ENCODE measurements at regions not wholly inside any gene's neighbourhood (a gene's known extent, or its start where the extent isn't known, plus 50 kb on each side); places are given as distances from the start of the nearest gene placed in this dataset.
"Not testable (repeated sequence)": the region's sequence is repeated elsewhere in the genome, so short reads cannot be mapped to it uniquely, and the experiment has no call there.

DNA sequence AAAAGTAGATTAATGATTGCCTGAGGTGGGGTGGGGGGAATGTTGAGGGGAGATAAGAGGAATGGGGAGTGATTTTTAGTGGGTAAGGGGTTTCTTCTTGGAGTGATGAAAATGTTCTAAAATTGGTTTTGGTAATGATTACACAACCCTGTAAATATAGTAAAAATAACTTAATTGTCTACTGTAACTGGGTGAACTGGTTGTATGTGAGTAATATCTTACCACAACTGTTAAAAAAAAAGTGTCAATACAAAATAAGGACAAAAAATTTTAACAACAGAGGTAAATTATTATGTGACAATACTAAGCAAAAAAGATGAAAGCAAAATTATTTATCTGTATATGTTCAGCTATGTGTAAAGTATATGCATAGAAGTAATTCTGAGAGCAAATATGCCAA is 86.3 kb upstream of the RASSF8 start:
- DNase-seq (ENCODE audit: low spot score): no peak

DNA sequence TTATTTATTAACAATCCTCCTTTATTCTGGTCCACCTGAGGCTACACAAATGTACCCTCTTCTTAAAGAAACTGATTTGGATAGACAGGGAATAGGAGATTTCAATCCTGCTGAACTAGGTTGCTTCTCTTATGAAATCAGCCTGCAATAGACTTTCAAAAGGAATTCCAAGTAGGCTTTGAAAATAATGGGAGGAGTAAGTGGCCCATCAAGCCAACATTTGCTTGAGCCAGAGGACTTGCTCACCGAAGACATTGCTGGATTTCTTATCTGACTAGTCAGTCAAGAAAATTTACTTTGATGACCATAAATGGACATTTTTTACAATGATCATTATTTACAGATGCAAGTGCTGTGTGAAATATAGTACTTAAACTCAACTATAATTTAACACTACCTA is 82.8 kb upstream of the RASSF8 start:
- no peak for DNase-seq (ENCODE audit: low spot score)

DNA sequence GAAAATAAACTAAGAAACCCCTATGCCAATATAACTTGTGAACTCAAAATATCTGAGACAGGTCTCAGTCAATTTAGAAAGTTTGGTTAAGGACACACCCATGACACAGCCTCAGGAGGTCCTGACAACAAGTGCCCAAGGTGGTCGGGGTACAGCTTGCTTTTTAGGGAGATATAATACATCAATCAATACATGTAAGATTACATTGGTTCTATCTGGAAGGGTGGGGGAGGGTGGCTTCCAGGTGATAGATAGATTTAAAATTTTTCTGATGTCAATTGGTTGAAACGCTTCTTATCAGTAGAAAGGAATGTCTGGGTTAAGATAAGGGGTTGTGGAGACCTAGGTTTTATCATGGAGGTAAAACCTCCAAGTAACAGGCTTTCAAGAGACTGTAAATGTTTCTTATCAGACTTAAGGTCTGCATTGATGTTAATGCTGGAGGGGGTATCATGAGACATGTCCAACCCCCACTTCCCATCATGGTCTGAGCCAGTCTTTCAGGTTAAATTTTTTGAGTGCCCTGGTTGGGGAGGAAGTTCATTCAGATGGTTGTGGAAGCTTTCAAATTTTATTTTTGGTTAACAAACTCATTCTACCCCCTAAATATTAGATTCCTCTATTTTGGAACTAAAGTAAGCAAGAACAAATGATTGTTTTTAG is 82.0 kb upstream of the RASSF8 start:
- DNase-seq (ENCODE audit: low spot score): no peak

DNA sequence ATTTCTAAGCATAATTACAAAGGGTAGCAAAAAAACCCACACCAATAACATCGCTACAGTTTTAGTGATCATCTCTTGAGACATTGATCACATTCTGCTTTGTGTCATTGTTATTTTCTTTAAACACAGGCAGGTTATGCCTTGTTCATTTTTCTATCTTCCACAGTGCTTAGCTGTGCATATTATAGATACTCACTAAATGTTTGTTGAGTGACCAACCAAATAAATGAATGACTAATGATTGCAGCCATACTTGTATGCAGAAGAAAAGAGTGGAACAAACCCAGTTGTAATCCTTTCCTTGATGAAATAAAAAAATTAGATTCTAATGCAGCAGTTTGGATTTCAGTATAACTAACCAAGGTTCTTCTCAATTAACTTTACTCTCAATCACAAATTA is 81.0 kb upstream of the RASSF8 start:
- no peak for DNase-seq (ENCODE audit: low spot score)

DNA sequence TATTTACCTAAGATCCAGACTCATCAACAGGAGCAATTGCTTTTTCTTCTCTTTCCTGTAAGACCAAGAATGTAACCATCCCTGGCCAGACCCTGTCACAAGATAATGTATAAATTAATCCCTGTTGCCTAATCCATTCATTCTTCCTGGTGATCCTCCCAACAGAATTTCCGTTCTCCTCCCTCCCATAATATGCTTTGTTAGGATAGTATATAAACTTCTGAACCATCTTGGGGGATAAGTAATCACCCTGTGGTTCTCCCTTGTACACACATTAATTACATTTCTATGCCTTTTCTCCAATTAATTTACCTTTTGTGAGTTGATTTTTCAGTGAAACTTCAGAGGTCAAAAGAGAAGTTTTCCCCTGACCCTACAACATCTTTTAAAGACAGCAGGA is 76.2 kb upstream of the RASSF8 start:
- DNase-seq (ENCODE audit: low spot score): no peak

DNA sequence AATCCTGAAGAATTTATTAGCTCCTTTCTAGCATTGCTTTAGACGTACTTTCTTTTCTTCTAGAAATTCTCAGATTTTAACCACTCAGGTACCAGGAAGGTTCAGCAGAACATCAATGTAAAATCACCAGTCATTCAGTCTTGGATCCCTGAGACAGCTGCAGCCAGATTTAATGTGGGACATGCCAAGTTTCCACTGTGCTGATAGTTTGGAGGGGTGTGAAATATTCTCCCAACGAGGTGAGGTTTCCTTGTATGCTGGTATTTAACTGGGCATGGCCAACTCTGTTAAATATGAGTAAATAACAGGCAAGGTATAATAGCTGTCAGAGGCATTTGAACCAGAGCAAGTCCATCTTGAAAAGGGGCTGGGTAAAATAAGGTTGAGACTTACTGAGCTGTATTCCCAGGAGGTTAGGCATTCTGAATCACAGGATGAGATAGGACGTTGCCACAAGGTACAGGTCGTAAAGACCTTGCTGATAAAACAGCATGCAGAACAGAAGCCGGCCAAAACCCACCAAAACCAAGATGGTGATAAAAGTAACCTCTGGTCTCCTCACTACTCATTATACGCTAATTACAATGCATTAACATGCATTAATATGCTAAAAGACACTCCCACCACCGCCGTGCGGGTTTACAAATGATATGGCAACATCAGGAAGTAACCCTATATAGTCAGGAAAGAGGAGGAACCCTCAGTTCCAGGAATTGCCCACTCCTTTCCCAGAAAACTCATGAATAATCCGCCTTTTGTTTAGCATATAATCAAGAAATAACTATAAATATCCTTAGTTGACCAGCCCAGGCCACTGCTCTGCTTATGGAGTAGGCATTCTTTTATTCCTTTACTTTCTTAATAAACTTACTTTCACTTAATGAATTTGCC is 75.2 kb upstream of the RASSF8 start:
- DNase-seq (ENCODE audit: low spot score): no peak

DNA sequence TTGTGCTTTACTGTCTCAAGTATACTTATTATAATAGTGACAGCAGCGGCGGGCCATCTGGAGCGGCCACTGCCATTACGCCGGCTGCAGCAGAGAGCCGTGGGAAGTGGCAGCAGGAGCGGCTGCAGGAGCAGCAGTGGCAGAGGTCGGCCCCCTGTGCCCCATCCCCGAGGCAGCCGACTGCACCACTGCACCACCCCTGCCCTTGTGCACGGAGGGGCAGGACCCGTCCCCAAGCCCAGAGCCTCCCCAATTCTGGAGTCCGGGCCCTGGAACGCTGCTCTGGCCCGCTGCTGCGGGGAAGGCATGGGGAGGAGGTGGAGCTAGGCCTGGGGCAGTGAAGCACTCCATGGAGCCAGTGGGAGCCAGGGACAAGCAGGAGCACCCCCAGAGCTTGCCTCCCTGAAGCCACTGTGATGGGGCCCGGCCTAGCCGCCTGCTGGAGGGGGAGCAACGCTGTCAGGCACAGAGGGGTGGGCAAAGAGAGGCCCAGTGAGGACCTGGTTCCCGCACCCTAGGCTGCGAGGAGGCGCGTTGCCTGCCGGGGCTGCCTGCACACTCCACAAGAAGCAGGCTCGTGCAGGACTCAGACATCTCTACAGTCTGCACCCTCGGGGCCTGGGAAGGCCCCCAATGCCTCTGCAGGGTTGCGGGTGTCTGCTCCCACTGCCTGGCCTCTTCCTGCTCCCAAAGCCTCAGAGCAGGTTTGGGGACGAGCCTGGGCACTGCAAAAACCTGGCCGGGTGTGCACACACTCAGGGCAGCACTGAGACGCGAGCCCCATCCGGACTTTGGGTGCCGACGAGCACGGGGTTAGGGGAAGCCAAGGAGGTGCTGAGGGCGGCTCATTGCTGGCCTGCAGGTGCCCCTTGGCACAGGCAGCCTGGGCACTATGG is 74.2 kb upstream of the RASSF8 start:
- no peak for DNase-seq (ENCODE audit: low spot score)

DNA sequence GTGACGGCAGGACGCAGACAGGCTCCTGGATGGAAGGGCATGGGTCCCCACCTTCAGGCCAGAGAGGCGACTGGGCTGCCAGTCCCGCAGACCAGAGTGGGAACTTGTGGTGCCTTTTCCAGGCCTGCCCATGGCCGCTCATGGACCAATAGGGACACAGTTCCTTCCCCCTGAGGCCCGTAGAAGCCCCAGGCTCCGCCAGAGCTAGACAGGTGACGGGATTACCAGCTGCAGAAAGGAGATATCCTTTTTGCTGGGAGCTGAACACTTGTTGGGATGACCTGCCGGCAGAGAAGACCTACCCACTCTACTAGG is 73.6 kb upstream of the RASSF8 start:
- DNase-seq (ENCODE audit: low spot score): no peak

DNA sequence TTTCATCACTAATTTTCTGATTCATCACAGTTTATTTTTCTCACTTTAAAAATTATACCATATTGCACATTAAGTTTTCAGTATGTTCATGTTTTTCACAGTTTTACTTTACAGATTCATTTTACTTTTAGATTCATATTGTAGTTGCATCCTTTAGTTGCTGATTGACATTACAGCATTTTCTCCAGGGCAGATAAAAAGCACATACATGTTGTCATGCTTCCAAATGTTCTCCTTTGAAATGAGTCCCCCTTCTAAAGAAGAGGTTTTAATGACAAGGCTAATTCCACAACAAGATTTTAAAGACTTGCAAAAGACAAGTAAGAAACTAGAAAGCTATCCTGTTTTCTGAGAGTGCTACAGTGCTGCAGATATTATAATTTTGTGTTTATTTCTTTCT is 72.1 kb upstream of the RASSF8 start:
- no peak for DNase-seq (ENCODE audit: low spot score)

DNA sequence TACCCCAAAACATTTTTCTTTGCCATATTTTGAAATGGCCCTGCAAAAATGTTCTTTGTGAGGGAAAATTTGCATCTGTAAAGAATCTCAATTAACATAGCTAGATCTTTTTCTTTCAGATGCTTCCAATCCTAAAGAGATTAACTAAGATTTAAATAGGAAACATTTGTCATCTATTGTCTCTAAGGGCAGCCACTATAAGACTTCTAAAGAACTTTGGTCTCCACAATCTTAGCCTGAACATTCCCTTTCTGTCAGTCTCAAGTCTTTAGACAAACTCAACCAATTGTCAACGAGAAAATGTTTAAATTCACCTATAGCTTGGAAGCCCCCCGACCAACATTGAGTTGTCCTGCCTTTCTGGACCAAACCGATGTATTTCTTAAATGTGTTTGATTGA is 71.1 kb upstream of the RASSF8 start:
- DNase-seq (ENCODE audit: low spot score): no peak

DNA sequence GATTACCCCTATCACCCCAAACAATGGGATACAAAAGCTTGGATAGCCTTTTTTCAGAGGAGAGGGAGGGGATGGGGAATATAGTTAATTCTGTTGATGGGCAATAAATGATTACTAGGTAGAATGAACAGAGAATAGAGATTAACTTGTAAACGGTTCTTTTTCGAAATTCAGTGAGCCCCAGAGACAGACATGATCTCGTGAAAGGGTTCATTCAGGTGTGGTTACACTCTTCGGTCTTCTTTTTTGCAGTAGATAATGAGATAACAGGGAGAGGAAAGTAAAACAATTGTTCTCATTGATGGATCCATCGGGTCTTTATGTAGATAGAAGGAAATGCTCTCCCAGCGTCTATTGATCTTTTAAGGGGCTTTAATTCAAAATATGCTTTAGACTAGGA is 69.3 kb upstream of the RASSF8 start:
- DNase-seq (ENCODE audit: low spot score): no peak

DNA sequence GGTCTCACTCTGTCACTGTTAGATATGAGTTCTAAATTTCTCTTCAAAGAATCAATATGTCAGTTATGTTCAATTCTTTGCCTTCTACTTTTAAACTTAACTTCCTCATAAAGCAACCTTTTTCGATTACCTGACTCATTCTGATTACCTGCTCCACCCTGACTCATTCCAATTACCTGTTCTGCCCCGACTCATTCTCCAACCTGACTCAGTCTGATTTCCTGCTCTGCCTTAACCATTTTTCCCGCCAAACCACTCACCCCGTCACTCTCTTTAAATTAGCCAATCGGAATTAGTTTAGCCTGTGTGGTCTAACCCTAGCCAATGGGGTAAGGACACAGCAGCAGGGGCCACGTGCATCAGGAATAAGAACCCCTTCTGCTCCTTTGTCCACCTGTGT is 67.4 kb upstream of the RASSF8 start:
- DNase-seq (ENCODE audit: low spot score): not testable (repeated sequence)

DNA sequence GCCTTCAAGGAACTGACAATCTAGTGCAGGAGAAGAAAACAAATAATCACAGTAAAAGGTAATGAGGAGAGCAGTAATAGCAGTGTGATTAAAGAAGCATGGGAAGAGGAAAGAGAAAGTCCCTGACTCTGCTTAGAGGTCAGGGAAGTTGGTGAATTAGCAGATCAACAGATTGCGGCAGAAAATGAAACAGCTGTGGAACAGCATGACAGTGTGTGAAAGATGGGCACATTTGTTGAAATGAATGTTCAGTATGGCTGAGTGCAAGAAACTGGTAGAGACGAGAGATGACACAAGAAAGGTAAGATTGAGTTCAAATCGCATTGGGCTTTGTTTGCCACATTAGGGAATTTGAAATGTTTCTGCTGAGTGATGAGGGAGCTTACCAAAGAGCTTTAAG is 63.7 kb upstream of the RASSF8 start:
- no peak for DNase-seq (ENCODE audit: low spot score)

DNA sequence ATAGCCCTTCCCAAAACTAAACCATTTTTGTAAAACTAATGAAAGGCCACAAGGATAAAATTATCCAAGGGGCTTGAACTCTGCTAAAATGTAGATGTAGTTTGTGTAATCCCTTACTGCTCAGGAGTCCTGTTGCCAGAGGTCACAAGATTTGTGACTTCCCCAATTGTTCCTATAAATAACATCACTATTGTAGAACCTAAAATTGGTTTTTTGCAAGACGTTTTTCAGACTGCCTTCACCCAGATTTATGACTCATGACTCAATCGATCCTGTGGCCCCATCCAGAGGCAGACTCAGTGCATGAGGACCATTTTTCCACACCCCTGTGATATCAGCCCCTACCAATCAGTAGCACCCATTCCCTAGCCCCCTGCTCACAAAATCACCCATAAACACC is 61.5 kb upstream of the RASSF8 start:
- no peak for DNase-seq (ENCODE audit: low spot score)

DNA sequence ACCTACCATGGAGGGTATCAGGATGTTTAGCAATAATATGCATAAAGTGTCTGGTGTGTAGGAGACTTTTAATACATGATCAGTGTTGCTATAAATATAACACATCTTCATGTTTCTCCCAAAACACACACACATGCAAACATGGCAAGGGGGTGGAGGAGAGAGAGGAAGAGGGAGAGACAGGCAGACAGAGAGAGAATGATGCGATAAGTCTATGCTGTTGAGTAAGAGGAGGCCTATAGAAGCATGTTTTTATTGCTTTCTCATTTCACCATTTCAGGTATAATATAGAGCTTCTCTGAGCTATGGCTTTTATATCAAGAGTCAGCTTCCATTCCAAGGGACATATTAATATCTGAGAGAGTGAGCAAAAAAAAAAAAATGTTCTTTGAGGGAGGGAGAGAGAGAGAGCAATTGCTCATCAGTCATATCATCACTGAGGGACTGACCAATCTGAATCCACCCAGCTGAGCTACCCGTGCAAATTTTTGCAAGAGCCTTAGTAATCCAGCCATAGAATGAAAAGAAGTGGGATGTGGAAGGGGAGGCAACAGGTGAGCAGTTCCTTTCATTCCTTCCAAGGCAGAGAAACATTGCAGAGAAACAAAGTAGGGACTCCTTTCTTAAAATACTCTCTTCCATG is 54.8 kb upstream of the RASSF8 start:
- DNase-seq (ENCODE audit: low spot score): no peak

DNA sequence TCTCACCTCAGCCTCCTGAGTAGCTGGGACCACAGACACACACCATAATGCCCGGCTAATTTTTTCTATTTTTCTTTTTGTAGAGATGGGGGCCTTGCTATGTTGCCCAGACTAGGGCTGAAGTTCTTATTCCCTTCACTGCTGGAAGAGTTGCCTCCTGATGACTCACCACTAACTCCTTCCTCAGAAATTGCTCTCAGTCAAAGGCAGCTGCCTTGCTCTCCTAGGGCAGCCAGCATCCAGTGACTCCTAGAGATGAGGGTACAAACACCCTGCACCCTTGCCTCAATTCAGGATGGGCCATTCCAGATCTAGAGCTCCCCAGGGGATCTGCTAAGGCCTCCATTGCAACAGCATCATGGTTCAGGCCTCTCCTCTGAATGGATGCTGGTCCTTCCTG is 54.0 kb upstream of the RASSF8 start:
- DNase-seq (ENCODE audit: low spot score): no peak

DNA sequence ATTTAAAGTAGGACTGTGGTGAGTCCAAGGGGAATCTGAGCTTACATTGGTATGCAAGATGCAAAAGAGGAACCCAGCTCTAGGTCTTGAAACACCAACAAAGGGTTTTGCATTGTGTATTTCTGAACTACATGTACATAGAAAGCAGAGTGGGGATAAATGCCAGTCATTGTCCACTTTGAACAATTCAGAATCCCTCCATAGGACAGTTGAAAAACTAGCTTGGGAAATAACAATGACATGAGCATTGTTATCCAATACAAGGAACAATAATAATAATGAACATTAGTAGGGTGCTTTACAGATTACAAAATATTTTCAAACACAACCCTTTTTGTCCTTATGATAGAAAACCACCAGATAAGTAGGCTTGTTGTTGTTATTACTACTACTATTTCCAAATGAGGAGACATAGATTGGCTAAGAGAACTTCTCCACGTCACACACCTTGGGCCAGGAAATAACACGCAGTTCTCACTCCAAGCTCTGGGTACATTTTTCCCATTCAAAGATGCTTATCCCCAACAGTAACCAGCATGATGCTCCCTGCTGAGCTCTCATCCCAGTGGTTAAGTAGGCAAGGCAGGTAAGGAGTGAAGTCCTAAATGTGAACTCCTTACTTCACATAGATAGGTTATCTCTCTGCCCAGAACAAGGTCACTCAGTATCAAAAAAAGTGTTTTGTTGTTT is 51.7 kb upstream of the RASSF8 start:
- DNase-seq (ENCODE audit: low spot score): no peak
